GM18517 (cell line): ENCODE measurements at regions not wholly inside any gene's neighbourhood (a gene's known extent, or its start where the extent isn't known, plus 50 kb on each side); places are given as distances from the start of the nearest gene placed in this dataset.

Experiments
- ATAC-seq: cut with Tn5 transposase; IDR thresholded peaks from one replicate; pipeline ENCODE4 v1.9.1; 2021; ENCODE audit warnings: mild to moderate bottlenecking, moderate library complexity; ENCODE audit not compliant: unreplicated experiment

DNA sequence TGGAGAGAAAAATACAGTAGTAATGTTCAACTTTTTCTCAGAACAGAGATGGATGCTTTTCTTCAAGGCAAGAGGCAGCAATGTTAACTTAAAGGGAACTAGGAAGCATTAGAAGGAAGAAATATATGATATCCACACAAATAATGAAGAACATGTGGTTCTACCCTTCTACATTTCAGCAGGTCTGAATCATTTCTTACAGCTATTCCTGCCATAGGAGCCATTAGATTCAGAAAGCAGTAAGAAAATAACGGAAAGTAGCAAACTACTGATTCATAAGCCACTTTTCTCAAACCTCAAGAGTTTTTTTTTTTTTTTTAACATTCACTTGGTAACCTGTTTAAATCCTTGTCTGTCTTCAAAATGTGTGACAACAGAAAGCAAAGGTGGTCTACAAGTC, 1251.6 kb upstream of the AGA start:
- ATAC-seq = no peak

DNA sequence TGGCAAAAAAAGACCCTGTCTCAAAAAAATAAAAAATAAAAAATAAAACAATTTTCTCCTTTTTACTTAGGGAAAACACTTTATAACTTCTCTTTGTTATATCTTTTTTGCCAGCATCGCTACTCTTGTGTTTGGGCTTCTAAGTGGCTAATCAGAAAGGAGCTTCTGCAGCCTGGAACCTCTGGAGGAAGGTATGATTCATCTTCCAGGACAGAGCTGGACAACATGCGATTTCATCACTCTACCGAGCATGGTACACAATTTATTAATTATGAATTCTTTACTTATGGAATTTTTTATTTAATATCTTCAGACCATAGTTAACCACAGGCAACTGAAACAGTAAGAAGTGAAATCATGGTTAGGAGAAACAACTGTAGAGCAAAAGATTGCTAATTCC, 1254.3 kb upstream of the AGA start:
- ATAC-seq = no peak

DNA sequence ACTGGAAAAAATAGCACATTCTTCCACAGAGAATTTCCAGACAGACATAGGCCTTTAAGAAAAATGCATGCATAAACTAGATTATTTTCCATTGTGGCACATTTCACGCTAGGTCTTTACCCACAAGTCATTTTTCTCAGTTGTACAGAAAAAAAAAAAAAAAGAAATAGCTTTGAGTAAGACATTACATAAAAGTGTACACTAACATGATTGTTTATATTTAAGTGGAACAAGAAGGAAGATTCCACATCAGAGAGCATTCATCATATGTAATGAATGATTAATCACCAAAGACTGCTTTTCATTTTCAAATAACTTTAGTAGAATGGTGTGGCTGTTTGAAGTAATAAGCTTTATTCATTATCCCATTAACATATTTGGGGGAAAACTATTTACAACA, 1270.2 kb upstream of the AGA start:
- no peak for ATAC-seq

DNA sequence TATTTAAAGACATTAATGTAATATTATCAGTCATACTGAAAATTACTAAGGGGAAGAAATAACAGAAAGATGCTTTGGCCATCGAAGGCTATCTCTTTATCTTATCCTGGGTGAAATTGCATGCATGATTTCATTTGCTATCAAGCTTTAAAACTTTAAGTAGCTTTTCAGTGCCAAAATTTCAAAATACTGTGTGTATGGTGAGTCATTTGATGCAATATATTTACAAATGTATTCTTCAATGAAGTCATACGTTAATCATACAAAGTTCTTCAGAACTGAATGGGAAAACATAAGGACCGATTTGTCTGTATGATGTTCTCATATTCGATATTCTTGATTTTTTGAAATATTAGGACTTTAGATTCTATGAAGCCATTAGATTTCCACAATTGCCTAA, 1295.8 kb upstream of the AGA start:
- no peak for ATAC-seq

DNA sequence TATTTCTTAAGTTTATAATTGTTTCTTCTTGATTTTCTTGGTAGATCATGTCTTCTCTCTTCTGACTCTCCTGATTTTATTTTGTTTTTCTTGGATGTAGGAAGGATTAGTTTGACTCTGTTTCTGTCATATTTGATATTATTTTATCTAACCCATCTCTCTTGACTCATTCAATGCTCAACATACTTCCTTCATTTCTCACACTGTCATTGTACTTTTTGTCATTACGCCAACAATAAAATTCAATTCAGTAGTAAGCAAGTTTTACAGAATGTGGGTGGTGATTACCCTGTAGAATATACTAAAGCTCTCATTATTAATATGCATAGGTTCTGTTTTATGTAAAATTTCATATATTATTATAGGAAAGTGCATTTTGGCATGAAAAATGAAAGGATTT, 1303.0 kb upstream of the AGA start:
- no peak for ATAC-seq

DNA sequence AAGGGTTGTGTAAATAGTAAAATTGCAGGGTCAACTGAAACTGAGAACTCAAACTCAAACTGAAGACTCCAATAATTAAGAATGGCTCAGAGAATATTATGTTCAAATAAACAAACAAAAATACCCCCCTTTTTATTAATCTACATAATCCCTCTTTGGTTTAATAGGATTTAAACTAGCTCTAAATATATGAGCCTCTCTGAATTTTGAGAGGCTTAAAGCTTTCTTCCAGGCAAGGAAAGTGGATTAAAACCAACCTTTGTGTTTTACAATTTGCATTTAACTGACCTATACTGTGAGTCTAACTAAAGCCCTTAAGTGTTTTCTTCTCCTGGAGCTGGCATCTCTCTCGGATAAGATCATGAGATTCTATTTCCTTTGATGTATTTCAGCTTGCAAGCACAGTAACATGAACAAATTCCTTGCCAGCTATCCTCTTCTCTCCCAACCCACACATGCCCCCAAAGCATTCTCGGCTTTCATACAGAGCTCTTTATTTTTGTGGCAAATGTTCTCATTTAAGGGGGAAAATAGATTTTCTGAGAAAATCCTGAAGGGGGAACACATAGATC, 1310.8 kb upstream of the AGA start:
- ATAC-seq = no peak

DNA sequence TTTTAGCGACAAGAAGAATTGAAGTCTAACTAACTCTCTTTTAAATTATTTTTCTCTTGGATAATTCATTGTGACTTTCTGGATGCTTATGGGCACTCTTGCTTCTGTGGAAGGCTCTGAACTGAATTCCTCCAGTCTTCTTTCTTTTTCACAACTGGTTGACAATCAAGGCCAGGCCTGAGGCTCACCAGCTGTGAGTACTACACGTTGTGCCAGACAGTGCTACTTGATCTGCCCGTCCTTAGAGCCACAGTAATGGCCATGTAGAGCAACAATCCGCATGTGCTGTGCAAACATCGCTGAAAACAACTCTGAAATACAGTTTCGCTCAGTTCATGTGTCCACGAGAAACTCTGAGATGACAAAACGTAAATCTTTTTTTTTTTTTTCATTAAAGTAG, 1336.3 kb upstream of the AGA start:
- no peak for ATAC-seq

DNA sequence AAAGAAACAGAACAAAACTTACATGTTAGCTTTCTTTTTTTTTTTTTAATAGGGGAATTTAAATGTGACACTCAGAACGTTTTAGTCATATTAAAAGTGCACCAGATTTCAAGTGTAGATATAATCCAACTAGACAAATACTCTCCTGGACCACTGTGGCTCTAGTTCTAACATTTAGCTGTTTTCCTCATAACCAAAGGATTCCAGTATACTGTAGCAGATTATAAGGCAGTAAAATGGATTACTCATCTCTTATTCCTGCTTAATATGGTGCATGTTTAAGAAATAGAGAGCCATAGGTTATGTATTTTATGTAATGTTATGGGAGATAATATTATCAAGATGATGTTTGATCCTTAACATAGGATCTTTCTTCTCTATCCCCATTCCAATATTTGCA, 1339.5 kb upstream of the AGA start:
- no peak for ATAC-seq

DNA sequence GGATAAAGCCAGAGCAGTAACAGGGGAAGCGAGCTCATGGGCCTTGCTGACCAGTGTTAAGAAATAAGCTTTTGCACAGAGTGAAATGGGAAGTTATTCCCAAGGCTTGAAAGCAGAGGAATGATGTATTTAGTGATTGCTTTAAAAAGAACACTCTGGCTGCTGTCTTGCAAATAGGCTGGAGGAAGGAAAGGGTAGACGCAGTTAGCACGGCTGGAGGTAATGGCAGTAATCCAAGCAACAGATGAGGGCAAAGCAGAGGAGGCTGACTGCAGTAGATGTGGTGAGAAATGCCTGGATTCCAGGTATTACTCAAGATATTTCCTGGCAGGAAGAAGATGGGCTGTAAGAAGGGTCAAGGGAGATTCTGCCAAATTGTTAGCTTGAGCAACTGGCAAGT, 1342.3 kb upstream of the AGA start:
- no peak for ATAC-seq

DNA sequence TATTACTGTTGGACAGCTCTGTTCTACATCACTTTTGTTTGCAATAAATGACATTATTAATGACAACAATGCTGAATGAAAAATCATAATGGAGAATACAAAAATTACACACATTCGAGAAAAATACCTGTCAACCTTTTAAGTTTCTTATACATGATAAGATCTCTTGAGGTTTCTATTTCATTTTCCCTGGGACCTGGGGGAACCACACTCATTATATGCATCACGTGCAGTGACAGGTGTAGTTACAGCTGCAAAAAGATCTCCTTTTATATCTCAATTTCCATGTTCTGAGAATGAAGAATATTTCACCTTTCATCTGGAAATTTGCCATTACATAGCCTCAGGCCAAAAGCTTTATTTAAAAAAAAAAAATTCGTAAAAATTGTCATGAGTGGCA, 1347.0 kb upstream of the AGA start:
- ATAC-seq = no peak

DNA sequence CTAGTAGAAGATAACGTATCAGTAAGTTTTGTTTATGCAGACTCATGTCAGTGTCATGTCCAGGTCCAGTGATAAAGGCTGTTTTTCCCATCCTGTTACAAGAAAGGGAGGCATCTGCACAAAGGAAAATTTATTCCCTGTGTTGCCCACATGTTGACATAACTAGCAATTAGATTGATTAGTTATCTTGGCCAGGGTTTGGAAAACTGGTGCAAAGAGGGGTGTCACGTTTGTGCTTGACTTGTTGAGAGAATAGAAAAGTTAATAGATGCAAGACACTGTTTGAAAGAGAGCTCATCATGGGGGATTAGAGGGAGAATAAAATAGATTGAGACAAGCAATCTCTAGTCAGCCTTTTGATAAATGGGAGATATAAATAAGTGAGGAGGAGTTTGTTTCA, 1357.0 kb upstream of the AGA start:
- ATAC-seq = no peak

DNA sequence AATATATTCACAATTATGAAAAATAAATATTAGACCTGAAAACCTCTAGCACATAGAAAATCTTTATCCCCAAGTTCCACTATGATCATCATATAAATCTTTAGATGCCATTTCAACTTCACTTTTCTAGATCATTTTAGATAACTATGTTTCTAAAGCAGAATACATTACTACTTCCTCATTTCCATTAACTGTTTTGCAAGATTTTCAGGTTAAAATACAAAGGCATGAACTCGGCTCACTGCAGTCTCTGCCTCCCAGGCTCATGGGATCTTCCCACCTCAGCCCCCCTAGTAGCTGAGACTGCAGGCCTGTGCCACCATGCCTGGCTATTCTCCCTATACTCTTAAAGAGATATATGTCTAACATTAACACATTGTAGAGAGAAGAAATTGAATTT, 1365.9 kb upstream of the AGA start:
- ATAC-seq = no peak

DNA sequence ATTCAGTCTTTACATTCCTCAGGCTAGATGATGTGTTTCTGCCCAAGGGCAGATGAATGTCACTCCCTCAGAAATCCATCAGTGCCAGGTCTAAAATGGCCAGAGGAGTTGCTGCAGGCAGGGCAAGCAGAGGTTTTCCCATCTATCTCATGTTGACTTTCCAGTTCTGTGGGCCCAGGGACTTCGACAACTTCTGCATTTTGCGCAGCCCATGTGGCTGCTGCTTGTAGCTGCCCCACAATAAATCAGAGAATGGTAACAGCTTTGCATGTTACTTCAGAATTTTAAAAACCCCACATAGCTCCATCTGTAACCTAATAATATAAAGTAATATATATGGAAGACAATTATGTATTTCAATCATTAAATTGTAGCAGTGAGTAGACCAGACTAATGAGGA, 1367.7 kb upstream of the AGA start:
- no peak for ATAC-seq

DNA sequence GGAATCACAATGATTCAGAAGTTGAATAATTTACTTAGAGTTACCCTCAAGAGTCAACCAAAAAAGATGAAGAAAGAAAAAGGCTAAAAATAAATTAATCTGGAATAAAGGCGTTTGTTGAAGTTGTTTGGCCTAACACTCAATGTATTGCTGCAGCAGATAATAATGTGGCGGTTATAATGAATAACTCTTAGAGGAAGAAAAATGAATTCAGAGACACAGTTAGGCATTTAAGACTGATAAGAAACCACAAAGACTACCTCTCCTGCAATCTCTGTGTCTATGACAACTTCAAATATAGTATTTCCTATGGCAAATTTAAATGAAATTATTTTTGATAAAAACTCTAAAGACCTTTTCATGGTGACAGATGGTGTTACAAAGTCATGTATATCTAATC, 1369.1 kb upstream of the AGA start:
- no peak for ATAC-seq

DNA sequence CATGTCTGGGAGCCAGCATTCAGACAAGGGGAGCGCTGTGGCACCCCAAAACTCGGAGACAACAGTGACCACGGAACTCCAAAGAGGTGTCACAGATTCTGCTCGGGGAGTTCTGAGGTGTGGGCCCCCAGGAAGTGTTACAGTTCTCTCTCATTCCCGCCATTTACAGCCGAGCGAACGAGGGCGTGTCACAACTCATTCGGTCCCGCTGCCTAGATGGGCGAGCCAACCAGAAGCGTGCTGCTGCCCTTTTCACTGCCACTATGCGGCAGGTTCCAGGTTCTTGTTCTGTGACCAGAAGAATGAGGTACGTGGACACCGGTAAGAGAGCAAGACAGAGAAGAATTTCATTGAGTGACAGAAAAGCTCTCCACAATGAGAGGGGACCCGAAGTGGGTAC, 1370.6 kb upstream of the AGA start:
- ATAC-seq = no peak

DNA sequence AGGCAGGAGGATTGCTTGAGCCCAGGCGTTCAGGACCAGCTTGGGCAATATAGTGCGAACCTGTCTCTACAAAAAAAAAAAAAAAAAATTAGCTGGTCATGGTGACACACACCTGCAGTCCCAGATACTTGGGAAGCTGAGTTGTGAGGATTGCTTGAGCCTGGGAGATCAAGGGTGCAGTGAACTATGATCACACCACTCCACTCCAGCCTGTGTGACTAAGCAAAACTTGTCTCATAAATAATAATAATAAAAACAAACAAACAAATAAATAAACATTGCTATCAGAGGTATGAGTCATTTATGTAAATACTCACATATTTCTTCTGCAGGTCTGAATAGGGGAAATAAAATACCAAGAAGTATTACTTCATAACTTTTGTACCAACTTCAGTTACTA, 1372.7 kb upstream of the AGA start:
- no peak for ATAC-seq

DNA sequence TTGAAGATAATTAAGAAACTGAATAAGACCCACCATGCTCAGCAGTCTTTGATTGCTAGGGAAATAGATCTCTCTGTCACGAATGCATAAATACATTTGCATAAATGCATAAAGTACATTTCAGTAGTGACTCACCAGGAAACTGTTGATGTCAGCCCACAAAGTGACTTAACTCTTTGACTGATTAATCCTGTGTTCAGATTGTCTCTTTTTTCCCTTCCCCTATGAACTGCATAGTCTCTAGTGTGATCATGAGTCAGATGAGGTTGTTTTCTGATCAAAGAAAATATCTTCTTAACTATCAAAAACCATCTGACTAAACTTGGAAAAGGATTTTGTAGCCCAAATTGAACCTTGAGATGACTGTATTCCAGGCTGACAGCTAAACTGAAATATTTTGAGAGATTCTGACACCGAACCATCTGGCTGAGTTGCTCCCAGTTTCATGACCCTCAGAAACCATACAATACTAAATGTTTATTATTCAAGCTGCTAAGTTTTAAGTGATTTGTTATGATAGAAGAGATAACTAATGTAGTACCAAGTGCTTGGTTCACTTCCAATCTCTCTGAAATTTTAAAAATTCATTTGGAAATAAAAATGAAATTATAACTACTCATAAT, 1381.5 kb upstream of the AGA start:
- ATAC-seq = no peak

DNA sequence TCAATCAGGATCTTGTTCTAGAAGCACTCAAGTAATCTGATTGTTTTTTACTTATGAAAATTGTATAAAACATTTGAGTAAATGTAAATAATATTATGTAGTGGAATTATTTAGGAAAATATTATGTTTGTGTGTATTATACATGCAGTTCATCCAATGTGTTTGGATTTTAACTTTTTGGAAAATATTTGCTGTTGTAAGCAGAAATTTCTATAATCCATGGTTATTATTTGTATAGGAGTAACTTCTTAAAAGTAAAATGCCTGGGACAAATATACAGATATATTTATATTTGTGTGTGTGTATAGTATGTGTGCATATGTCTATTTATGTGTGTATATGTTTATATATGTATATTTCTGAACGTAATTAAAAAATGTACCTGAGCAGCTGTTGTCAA, 1394.6 kb upstream of the AGA start:
- ATAC-seq = no peak

DNA sequence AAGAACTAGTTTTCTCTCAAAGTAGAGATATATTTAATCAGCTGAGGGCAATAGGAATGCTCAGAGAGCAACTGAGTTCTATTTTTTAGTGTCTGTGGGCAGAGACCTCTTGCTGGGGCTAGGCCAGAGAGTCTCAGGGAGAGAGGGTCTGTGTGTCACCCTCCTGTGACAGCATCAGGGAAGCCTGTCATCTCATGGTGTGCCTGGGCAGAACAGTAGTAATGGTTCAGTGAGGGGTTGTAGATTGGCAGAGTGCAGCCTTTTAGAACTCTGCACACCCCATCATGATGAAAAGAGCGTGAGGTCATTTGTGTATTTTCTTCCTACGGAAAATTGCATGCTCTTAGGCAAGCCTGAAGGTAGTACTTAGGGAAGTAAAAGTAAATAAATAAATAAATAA, 1396.5 kb upstream of the AGA start:
- no peak for ATAC-seq

DNA sequence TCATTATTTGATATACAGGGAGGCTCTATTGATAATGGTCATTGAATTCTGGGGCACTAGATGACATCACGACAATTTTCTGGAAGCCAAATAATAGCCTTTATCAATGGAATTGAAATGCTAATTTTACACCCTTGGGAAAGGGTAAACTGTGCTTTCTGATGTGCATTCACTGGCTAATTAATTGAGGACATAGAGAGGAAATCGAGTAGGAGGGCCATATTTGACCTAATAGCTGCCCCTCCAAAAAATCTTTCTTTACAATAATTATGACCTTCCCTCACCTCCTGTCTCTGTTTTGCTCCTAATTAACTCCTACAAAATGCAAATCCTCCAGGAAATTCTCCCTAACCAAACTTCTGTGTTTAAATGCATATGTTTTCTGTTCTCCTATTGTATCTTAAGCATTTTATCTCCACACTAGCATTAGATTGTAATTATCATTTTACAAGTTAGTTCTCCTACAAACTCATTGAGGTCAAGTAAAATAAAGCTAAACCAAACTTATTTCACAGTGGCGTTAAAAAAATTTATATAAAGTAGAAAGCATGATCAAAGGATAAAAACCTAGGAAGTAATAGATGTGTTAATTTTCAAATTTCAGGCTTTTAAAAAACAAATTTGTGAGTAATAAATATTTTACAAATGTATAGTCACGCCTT, 1414.0 kb upstream of the AGA start:
- no peak for ATAC-seq

DNA sequence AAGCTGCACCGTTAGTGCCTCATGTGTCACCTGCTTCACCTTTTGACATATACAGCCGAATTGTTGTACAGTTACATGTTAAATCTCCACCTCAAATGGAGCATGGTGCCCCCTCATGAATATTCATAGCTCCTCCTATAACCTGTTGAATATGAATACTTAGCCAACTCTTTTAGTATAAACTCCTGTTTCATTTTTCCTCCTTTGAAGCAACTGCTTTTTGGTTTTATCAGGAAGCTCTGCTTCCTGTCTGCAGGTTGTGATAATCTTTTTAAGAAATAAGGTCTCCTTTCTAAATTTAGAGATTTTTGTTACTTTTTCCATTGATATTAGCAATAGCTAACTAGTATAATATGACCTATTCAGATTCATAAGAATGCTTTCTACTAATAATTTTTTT, 1429.2 kb upstream of the AGA start:
- ATAC-seq = no peak

DNA sequence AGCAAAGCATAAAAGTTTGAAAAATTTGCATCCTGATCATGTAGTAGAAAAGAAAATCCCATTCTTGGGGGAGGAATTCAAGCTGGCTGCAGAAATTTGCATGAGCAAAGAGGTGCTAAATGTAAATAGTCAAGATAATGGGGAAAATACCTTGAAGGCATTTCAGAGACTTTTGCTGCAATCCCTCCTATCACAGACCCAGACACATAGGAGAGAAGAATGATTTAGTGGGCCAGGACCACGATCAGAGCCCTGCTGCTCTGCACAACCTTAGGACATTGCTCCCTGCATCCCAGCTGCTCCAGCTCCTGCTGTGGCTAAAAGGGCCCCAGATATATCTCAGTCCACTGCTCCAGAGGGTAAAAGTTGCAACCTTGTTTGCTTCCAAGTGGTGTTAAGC, 1439.7 kb upstream of the AGA start:
- no peak for ATAC-seq

DNA sequence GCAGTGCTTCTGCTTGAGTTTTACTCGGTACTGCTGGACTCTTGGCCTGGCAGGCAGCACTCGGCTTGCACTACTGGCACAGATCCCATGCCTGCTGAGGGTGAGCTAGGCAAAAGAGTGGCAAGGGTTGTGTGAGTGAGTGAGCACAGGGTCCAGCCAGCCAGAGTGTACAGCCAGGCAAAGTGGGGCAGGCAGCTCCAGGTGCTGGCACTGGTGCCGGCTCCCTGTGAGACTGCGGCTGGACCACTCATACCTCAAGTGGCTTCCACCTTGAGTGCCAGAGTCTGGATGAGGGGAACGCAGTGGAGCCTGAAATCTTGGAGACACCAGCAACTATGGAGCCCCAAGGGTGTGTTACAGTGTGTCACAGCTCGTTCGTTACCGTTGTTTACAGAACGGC, 1451.9 kb upstream of the AGA start:
- no peak for ATAC-seq
